H1 (cell line): ENCODE measurements at regions not wholly inside any gene's neighbourhood (a gene's known extent, or its start where the extent isn't known, plus 50 kb on each side); places are given as distances from the start of the nearest gene placed in this dataset.

Source experiments
- CEBPB ChIP-seq: IDR thresholded peaks from 2 replicates; pipeline ENCODE4 v1.6.1; 2012; ENCODE audit warnings: low read depth, low read length
- CREB1 ChIP-seq: IDR thresholded peaks from 2 replicates; pipeline ENCODE4 v1.6.1; 2012; ENCODE audit warnings: inconsistent platforms
- EGR1 ChIP-seq: IDR thresholded peaks from 2 replicates; pipeline ENCODE4 v1.6.1; 2011; ENCODE audit warnings: low read depth, low read length, borderline replicate concordance
- FOSL1 ChIP-seq: IDR thresholded peaks from 2 replicates; pipeline ENCODE4 v1.6.1; 2011; ENCODE audit warnings: mild to moderate bottlenecking, low read depth, low read length, moderate library complexity; ENCODE audit not compliant: insufficient read depth
- POLR2A ChIP-seq, 2 experiments: IDR thresholded peaks; 1 replicate in 1 of 2; 2 replicates in 1 of 2; pipeline ENCODE4 v1.6.1; 2011; ENCODE audit warnings: low read depth in 2 of 2, low read length in 2 of 2, mild to moderate bottlenecking in 2 of 2; ENCODE audit errors: control extremely low read depth in 1 of 2
- POLR2AphosphoS5 ChIP-seq: IDR thresholded peaks from 2 replicates; pipeline ENCODE4 v1.6.1; 2011; ENCODE audit warnings: low read depth, low read length
- RAD21 ChIP-seq, 2 experiments: IDR thresholded peaks in 1 of 2; conservative IDR thresholded peaks in 1 of 2; 2 replicates each; pipeline ENCODE4 v1.6.1; 2011; ENCODE audit warnings: low read depth in 2 of 2, low read length in 2 of 2, improper control_type of control experiment in 1 of 2, inconsistent platforms in 1 of 2, mild to moderate bottlenecking in 1 of 2, moderate library complexity in 1 of 2
- SRF ChIP-seq: IDR thresholded peaks from 2 replicates; pipeline ENCODE4 v1.6.1; 2011; ENCODE audit warnings: mild to moderate bottlenecking, low read depth, low read length, moderate library complexity
- YY1 ChIP-seq: IDR thresholded peaks from 2 replicates; pipeline ENCODE4 v1.6.1; 2011; ENCODE audit warnings: low read depth, mild to moderate bottlenecking, low read length
- ZNF274 ChIP-seq: IDR thresholded peaks from 2 replicates; pipeline ENCODE4 v1.7.0; 2012; ENCODE audit warnings: low read length, borderline replicate concordance; ENCODE audit errors: extremely low read depth
- TF ChIP-seq, protein P1 (sequence below), 3 experiments: IDR thresholded peaks; 1 replicate in 2 of 3; 2 replicates in 1 of 3; pipeline versions ENCODE4 v1.5.1 to v1.6.1; 2011; ENCODE audit warnings: low read length in 3 of 3, mild to moderate bottlenecking in 3 of 3, inconsistent platforms in 2 of 3, low read depth in 1 of 3, moderate library complexity in 1 of 3; ENCODE audit not compliant: insufficient read depth in 1 of 3; ENCODE audit errors: control extremely low read depth in 1 of 3
- TF ChIP-seq, protein P2 (sequence below): IDR thresholded peaks from 2 replicates; pipeline ENCODE4 v1.6.1; 2012; ENCODE audit warnings: inconsistent platforms

DNA sequence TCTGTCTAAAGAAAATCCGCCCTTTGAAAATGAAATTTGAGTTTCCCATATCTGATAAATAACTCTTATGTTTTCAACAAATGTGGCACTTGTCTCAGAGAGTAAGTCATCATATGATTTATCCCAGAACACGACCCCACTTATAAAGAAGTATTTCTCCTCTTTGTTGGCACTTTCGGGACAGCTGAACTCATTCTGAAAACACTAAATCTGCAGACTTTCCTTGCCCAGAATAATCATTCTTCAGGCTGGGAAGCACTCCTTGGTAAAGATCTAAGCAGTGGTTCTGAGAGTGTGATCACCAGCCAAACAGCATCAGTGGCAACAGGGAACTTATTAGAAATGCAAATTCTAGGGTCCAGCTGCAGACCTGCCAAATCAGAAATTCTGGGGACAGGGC is 532.2 kb upstream of the API5 start:
- TF ChIP-seq, protein P1, sequence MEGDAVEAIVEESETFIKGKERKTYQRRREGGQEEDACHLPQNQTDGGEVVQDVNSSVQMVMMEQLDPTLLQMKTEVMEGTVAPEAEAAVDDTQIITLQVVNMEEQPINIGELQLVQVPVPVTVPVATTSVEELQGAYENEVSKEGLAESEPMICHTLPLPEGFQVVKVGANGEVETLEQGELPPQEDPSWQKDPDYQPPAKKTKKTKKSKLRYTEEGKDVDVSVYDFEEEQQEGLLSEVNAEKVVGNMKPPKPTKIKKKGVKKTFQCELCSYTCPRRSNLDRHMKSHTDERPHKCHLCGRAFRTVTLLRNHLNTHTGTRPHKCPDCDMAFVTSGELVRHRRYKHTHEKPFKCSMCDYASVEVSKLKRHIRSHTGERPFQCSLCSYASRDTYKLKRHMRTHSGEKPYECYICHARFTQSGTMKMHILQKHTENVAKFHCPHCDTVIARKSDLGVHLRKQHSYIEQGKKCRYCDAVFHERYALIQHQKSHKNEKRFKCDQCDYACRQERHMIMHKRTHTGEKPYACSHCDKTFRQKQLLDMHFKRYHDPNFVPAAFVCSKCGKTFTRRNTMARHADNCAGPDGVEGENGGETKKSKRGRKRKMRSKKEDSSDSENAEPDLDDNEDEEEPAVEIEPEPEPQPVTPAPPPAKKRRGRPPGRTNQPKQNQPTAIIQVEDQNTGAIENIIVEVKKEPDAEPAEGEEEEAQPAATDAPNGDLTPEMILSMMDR (IDR thresholded peaks at IDR 0.05; ENCODE audit: control extremely low read depth in 1 of 3, insufficient read depth in 1 of 3, low read depth in 1 of 3, low read length in 3 of 3), result no peak
- TF ChIP-seq ZNF274, result no peak
- TF ChIP-seq CREB1, result no peak
- no peak for TF ChIP-seq POLR2A (IDR thresholded peaks at IDR 0.05; ENCODE audit: control extremely low read depth in 1 of 2, low read depth in 2 of 2, low read length in 2 of 2)
- no peak for TF ChIP-seq YY1
- TF ChIP-seq RAD21 (IDR thresholded peaks at IDR 0.05 in 1 of 2, conservative IDR thresholded peaks at IDR 0.05 in 1 of 2; ENCODE audit: low read depth in 2 of 2, low read length in 2 of 2), result no peak
- TF ChIP-seq CEBPB, result no peak
- no peak for TF ChIP-seq SRF
- no peak for TF ChIP-seq POLR2AphosphoS5
- no peak for TF ChIP-seq EGR1
- no peak for TF ChIP-seq FOSL1
- TF ChIP-seq, protein P2, sequence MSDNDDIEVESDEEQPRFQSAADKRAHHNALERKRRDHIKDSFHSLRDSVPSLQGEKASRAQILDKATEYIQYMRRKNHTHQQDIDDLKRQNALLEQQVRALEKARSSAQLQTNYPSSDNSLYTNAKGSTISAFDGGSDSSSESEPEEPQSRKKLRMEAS, result no peak
